ENCODE measurements at regions not wholly inside any gene's neighbourhood (a gene's known extent, or its start where the extent isn't known, plus 50 kb on each side); places are given as distances from the start of the nearest gene placed in this dataset.
"Not testable (repeated sequence)": the region's sequence is repeated elsewhere in the genome, so short reads cannot be mapped to it uniquely, and the experiment has no call there.

DNA sequence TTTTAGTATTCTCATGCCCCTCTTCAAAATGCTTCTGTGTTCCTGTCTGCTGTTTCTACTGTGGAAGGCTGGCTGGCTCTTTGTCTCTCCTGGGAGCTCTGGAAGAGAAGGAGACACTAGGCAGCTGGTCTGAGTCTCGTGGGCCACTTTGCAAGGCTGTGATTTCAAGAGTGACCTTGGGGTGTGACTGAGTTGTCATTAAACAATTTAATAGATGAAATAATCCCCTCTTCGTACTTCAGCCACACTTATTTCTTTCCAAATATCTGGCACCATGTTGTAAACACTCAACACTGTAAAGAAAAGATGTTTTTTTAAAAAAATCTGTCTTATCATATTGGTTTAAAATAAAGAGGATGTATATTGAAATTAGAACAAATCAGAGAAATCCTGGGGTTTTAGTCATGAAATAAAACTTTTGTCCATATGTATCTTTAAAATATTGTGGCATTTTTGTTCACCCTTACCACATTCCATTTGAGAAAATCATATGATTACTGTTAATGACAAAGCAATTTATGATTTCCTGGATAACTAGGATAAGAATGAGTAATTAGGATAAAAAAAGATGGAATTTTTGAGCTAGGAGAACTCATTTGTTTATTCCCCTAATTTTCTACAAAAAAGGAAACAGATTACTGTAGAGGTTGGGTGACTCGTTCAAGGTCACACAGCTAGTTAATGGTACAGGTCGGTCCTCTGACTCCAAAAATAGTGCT is 200.8 kb downstream of the MAT2B start:
- no peak for DNase-seq

DNA sequence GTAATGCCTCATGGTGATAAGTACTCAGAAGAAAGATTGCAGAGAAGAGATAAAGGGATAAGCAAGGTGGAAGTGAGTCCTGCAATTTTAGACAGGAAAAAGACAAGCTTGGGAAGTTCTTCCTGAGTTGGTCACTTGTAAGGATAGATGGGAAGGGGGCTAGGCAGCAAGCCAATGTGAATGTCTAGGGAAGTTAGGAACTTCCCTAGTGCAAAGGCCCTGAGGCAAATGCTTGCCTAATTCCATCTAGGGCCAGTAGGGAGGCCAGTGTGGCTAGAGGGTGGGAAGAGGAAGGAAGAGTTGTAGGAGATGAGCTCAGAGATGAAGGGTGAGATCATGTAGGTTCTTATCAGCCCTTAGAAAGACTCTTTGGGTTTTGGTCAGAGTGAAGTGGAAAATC is 206.6 kb downstream of the MAT2B start:
- DNase-seq = no peak

DNA sequence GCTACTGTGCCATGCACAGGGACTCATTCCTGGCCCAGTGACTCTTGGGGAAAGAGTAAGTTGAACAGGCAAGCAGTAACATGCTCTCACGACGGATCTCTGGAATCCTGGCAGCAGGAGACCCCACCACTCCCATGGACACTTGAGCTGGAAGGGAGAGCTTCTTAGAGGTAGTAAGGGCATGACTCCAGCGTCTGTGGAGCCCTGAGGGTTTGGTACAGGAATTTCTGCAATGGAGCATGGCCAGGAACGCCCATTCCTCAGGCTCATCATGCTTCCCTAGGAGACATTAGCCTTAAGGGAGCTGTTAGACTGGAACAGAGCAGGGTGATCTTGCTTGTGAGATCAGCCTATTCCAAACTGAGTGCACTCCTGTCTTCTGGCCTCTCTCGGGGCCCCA is 212.9 kb downstream of the MAT2B start:
- DNase-seq = no peak

DNA sequence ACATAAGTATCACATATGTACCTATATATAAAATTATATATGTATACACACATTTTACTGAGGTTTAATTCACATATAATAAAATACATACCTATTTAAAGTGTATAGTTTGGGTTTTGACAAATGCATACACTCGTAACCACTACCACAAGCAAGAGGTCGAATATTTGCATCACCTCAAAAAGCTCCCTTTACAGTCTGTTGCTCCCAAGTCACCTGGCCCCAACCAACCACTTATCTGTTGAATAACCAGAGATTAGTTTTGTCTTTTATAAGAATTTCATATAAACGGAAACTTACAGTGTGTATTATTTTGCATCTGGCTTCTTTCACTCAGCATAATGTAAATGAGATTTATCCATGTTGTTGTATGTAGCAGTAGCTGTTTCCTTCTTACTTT is 218.9 kb downstream of the MAT2B start:
- no peak for DNase-seq

DNA sequence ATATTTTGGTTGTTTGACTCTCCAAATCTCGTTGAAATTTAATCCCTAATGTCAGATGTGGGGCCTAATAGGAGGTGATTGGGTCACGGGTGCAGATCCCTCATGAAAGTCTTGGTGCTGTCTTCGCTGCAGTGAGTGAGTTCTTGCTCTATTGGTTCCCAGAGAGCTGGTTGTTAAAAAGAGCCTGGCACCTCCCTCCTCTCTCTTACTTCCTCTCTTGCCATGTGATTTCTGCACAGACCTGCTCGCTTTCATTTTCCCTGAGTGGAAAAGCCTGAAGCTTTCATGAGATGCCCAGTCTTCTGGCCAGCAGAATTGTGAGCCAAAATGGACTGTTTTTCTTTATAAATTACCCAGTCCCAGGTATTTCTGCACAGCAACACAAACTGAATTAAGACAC is 221.6 kb downstream of the MAT2B start:
- no peak for DNase-seq

DNA sequence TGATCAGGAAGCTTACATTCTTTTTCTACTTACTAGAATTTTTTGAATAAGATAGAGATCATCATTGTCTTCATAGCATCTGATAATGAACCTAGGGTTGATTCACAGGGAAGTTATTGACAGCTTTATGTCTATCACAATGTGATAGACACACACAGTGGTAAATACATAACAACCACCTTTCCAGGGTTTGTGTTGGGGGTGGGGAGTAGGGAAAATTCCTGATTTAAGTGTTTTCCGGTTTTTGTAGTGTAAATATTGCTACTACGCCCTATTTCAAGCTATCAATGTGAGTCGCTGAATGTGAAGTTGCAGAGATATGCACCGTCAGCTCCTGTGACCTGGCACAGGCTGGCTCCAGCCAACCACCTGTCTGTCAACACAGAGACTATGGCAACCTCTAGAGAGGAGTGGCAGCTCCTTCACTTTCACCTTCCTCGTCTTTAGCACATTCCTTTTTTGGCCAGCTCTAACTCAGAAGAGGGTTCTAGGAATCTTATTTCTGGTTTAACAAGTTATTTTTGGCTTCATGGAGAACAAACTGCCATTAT is 224.9 kb downstream of the MAT2B start:
- no peak for DNase-seq

DNA sequence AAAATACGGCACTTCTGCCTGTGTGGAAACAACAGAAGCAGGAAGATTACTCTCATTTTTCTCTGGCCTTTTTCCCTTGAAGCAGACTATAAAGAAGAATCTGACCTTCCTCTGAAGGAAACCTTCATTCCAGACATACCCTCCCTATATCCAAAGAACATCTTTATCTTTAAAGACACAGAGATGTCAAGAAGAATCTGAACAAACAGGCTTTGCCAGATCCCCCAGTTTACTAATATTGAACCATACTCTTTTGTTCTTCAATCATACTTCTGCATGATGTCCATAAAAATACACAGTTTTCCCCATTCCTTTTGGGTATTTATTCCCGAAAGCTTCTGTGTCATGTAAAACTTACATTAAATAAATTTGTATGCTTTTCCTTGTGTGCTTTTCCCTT is 225.8 kb downstream of the MAT2B start:
- DNase-seq = no peak

DNA sequence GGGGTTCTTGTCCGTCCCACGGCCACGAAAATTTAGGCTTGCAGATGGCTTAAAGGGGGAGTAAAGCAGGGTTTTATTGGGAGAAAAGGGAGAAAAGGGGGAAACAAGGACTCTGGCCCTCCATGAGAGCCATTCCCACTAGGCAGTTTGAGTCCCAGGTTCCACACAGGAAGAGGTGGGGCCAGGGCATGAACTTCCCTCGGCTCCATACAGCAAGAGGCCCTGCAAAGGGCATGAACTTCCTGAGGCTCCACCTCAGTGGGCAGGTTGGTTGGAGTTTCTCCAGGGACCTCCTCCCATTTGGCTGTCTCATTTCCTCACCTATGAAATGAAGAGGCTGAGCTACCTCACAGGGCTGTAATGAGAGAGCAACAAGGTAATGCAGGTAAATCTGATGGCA is 229.7 kb downstream of the MAT2B start:
- DNase-seq = no peak

DNA sequence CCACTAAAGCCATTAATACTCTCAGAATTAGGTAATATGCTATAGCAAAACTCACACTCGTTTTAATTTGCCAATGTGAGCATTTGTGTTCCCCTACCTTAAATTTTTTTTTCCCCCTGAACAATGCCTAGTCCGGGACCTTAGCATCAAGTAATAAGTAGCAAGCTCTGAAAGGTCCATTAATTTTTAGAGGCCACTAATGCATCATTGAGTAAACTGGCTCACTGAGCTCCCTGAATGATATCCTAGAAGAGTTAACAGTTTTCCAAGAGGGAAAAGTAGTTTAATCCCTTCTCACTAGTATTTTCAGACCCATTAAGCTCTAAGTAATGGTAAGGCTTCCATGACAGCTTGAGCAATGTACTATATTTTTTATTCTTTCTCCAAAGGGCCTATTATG is 242.2 kb downstream of the MAT2B start:
- DNase-seq = no peak

DNA sequence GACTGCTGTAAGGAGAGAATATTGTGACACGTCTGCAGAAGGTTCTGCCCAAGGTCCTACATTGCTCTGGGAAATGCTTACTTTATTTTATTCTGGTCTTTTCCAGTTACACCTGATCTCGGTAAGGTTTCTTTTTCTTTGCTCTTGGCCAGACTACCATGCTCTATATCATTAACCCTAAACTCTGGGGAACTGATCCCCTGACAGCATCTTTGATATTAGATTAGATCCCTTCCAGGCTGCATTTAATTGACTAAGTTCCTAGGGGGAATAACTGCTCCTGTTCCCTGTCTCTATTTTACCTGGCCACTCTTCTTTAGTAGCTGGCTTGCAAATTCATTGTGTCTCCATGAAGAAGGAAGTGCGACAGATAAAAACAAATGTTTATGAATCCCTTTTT is 243.5 kb downstream of the MAT2B start:
- DNase-seq = no peak

DNA sequence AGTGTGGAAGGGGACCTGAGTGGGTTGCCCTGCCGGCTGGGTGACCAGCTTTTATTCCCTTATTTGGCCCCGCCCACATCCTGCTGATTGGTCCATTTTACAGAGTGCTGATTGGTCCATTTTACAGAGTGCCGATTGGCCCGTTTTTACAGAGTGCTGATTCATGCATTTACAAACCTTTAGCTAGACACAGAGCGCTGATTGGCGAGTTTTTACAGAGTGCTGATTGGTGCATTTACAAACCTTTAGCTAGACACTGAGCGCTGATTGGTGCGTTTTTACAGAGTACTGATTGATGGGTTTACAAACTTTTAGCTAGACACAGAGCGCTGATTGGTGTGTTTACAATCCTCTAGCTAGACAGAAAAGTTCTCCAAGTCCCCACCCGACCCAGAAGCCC is 245.0 kb downstream of the MAT2B start:
- not testable (repeated sequence) for DNase-seq

DNA sequence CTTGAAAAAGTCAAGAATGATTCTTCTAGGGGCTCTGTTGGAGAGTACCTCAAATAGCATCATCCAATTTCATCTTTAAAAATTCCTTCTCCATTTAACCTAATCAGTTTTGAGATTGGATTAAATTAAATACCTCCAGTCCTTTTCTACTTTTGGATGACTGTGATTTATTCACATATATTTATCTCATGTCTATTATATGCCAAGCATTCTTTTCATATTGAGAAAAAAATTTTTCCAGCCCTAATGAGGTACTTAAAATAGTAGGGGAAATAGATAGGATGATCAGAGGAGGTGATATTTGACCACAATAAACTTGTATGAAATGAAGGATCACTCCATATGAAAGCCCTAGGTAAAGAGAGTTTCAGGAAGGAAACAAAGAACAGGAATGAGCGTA is 250.1 kb downstream of the MAT2B start:
- no peak for DNase-seq

DNA sequence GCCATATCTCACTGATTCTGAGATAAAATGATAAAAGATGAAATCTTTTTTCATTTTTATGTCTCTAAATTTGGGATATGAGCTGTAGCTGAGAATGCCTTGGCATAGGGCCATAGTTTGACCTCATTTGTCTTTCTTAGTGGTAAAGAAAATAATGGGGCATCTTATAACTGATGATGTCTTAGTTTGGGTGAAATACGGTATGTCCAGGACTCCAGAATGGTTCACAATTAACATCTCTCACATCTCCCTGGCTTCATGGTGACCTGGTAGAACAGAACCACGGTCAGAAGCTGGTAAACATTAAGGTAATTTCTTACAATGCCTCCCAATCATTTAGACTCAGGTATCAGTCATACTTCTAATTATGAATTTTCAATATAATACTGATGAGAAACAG is 250.8 kb downstream of the MAT2B start:
- DNase-seq = no peak

DNA sequence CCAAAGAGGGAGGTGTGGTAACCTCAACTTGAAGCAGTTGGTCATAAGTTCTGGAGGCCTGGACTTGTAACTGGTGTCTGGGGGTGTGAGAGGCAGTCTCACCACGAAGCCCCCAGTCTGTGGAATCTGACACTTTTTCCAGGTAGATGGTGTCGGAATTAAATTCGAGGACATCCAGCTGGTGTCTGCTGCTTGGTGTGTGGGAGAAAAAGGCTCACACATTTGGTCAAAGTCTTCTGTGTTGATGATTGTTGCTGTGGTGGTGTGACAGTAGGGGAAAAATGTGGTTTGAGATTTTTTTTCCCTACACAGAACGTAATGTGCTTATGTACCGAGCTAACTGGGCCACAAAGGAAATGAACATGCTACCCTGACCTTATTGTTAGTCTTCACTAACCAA is 251.9 kb downstream of the MAT2B start:
- DNase-seq = no peak

DNA sequence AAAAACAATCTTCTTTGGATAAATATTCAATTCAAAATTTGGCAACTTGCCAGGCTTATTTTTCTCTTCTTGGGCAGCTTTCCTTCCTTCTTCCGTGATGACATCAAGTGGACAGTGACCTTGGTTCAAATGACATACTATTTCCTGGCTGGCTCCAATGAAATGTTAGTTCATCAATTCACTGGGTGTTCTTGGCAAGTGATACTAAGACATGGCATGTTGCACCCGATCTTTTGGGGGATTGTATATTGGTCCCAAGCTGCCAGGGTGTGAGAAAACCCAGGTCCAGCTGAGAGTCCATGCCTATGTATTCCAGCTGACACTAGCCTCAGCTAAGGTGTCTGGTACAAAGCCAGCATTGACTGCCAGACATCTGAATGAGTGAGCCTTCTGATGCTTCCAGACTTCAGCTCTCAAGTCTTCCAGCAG is 252.9 kb downstream of the MAT2B start:
- DNase-seq = no peak

DNA sequence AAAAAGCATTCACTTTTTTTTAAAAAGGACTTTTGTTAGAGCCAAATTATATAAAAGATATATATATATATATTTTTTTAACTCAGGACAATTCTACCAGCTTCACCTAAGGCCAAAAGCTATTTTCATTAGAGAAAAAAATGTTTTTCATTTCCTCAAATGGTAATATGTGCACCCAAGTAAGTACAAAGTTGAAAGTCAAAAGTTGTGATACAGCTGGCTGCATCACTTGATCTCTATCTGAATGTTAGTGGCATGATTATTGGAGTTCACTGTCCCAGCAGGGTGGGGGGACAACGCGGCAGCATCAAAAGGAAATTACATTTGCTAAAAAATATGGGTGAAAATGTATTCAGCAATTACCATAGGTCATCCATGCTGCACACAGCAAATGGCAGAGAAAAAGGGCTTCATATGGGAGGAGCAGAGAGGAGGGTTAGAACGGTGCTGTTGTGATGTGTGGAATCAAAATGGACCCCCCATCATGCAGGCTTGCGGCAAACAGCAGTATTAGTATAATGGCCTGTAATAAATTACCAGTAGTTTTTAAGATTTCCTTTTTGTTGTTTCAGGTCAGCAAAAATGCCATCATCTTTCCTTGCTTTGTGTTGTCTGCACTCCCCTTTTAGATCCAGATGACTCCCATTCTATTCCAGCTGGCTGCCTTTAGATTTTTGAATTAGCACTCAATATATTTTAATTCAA is 253.7 kb downstream of the MAT2B start:
- no peak for DNase-seq

DNA sequence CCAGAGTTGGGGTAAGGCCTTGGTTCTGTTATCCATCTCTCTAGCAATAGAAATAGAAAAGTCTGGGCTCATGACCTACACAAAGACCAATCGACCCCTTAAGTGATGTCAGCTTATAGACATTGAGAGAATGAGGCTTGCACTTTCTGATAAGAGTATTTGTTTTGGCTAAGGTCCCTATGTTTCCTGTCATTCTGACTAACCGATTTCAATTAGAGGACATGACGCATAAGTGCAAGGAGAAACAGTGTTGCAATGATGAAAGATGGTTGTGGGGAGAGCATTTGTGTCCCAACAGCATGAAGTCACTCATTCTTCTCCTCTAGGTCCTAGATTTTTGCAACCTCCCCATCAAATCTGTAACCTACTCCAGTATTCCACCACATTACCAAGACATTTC is 255.1 kb downstream of the MAT2B start:
- DNase-seq = no peak

DNA sequence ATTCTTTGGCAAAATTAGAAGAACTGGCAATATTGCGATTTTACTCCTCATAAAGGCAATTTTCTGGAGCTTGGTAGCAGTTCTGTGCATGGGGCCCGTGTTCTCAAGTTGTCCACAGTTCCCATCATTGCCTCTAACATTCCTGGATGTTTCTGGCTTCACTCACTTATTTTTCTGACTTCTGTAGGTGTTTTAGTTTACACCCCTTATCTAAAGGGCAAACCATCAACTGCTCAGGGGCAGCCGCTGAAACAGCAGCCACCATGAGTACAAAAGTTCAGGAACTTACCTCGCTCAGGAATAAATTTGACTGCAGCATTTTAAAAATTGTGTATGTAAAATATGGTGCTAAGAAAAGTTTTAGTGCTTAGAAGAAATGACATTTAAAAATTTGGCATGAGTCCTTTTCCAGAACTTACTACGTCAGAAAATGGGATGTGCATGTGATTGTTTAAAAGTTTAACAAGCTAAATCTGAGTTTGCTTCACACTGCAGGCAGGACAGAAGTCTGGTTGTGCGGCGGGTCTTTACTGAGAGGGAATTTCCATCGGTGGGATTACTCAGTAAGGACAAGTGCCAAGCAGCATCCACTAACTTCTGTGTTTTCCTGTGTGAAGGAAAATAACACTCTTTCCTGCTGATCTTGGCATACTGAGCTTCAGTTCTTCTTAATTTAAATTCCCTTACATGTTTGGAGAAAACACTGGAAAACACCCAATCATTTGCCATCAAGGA is 261.7 kb downstream of the MAT2B start:
- no peak for DNase-seq

DNA sequence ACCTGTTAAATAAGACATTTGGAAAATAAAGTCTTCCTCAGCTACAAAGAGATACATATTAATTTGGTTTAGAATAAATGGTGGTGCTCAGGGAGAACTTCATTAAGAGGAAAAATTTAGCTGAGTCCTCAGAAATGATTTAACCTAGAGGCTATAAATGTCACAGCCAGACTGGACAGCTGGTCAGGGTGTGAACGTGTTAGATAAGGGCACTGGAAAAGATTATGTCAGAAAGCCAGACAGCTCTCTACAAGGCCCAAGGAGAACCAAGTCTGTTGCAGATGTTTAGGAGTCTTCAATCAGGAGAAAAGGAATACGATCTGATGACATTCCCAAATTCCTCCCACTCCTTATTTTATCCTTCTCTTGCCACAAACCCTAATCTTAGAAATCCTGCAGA is 265.2 kb downstream of the MAT2B start:
- no peak for DNase-seq

DNA sequence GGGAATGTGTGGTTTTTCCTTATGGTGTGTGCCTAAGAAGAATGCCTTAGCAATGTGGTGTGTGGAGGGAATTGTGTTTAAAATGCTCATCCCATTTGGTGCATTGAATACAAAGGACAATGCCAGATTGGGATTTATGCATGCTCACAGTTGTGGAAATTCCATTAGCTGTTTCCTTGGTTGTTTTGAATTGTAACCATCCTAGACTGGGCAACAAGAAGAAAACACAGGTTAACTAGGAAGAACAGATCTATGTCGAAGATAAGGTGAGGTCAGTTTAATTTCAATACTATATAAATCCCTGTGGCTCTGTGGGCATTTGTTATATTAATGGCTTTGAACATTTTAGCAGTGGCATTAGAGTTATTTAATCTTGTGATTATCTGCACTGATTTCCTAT is 266.8 kb downstream of the MAT2B start:
- no peak for DNase-seq

DNA sequence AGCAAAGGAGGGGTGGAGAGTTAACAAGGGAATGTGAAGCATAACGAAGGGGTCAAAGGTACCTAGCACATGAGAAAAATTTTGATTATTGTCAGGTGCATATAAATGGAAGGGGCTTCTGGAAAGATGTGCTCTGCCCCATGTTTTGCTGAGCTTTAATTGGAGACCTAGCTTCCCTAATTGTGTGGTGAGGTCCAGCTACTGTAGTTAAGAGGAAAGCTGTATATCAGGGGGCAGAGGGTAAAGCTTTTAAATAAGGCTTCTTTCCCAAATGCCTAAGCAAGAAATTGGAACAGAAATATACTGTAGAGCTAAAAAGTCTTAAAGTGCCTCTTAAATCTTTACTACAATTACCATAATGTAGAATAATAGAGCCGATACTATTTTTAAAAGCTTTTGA is 267.2 kb downstream of the MAT2B start:
- DNase-seq = no peak

DNA sequence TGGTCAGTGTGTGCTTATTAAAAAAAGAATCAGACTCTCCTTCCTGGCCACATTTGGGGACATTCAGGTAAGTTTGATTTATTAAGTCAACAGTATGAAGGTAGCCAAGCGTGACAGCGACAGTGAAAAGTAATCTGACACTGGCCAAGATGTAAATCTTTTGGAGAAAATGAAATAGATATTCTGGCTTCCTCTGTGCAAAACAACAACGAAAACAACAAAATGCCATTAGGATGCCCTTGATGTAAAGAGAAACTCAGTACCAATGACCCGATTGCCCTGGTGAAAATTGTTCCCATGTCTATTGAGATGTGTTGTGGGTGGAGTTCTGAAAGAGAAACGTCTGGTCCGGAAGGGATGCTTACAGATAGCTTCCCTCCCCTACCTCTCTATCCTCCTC is 267.8 kb downstream of the MAT2B start:
- DNase-seq = no peak

DNA sequence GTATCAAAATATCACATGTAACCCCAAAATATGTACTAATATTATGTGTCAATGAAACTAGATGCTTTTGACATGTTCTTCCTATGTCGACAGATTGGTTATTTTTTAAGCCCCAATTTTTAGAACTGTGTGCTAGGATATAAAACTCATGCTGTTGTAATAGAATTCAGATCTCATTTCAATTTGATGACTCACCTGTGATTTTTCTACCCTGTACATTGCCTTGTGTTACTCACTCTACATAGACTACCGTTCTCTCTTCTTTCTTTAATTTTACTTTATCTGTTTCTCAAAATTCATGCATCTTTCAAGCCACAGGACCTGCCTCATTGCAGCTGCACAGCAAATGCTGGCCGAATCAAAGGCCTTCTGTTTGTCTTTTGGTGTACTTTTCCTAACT is 284.5 kb downstream of the MAT2B start:
- DNase-seq = no peak

DNA sequence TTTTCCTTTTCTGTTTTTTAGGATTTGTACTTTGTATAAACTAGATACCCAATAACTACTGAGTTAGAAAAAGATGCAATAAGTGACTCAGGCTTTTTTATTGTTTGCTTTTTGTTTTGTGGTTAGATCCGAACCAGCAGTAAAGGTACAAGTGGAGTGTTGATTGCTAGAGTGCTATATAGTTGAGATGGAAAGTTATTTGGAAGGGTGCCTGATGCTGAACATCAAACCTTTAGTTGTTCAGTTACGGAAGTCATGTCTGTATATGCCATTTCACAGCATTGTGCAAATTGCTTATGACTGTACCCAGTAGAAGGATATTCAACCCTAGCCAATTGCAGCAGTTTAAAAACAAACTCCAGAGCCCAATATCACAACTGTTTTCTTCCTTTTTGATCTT is 285.1 kb downstream of the MAT2B start:
- no peak for DNase-seq
